Esophagus squamous epithelium (tissue), 4 donors: ENCODE measurements at regions not wholly inside any gene's neighbourhood (a gene's known extent, or its start where the extent isn't known, plus 50 kb on each side); places are given as distances from the start of the nearest gene placed in this dataset.

Experiments
- CTCF ChIP-seq, 6 experiments: fragments of 450-650 bp in 4 of 6; fragments of 200-600 bp in 2 of 6; sonication (generic) in 2 of 6; IDR thresholded peaks; one replicate each; pipeline ENCODE4 v1.5.1; 2016 to 2019; ENCODE audit warnings: antibody characterized with exemption in 6 of 6, mild to moderate bottlenecking in 4 of 6, moderate library complexity in 4 of 6
- POLR2A ChIP-seq, 4 donors: fragments of 450-650 bp; IDR thresholded peaks; one replicate each; pipeline ENCODE4 v1.6.1; 2017; ENCODE audit warnings: antibody characterized with exemption in 4 of 4, mild to moderate bottlenecking in 4 of 4, moderate library complexity in 3 of 4

- TF ChIP-seq CTCF (IDR thresholded peaks at IDR 0.05) (no peak), POLR2A (IDR thresholded peaks at IDR 0.05) (no peak)
Measured at GRCh38 chr14:83331513-83331912, 1797.9 kb upstream of the SEL1L start.
